ENCODE measurements at regions not wholly inside any gene's neighbourhood (a gene's known extent, or its start where the extent isn't known, plus 50 kb on each side); places are given as distances from the start of the nearest gene placed in this dataset.

DNA sequence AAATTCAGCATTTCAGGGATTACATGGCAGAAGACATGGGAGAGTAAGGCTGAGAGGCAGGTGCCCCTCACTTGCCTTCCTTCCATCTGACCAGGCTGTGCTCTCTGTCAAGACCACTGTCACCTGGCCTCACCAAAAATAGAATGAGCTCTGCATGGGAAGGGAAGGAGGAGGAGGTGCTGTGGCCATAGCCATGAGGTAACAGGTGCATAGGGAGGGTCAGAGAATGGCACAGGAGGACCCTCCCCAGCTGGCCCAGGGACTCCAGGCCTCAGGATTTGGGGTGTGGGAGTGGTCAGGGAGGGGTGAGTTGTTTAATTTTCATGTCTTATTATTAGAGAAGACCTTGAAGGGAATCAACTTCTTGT is 192.3 kb downstream of the FCRL5 start:
- TF ChIP-seq, protein P1, sequence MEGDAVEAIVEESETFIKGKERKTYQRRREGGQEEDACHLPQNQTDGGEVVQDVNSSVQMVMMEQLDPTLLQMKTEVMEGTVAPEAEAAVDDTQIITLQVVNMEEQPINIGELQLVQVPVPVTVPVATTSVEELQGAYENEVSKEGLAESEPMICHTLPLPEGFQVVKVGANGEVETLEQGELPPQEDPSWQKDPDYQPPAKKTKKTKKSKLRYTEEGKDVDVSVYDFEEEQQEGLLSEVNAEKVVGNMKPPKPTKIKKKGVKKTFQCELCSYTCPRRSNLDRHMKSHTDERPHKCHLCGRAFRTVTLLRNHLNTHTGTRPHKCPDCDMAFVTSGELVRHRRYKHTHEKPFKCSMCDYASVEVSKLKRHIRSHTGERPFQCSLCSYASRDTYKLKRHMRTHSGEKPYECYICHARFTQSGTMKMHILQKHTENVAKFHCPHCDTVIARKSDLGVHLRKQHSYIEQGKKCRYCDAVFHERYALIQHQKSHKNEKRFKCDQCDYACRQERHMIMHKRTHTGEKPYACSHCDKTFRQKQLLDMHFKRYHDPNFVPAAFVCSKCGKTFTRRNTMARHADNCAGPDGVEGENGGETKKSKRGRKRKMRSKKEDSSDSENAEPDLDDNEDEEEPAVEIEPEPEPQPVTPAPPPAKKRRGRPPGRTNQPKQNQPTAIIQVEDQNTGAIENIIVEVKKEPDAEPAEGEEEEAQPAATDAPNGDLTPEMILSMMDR (IDR thresholded peaks at IDR 0.05), result no peak
- no peak for TF ChIP-seq POLR2A (IDR thresholded peaks at IDR 0.05)

Data from lower leg skin (tissue), 3 donors.